Right lobe of liver (tissue), 6 donors: ENCODE measurements at regions not wholly inside any gene's neighbourhood (a gene's known extent, or its start where the extent isn't known, plus 50 kb on each side); places are given as distances from the start of the nearest gene placed in this dataset.
A peak's percentile ranks its signal among the peaks of the same experiment; 100 is the strongest.

ENCODE experiments used
- ATAC-seq, 4 donors: fragments of 200-7000 bp; cut with Tn5 transposase; one replicate each; pipeline ENCODE4 v1.9.1; 2020; ENCODE audit warnings: mild to moderate bottlenecking in 4 of 4, moderate library complexity in 4 of 4
- DNase-seq, 3 donors: peaks; one replicate each; pipeline ENCODE4 v3.0.0-alpha.2; 2020
- H3K27ac ChIP-seq, 3 donors: fragments of 200-600 bp; one replicate each; pipeline ENCODE4 v1.8.0; 2022
- H3K27me3 ChIP-seq, 2 donors: fragments of 200-600 bp; one replicate each; pipeline ENCODE4 v1.8.0; 2022
- H3K36me3 ChIP-seq, 4 donors: fragments of 200-600 bp; sonication (generic) in 1 of 4; one replicate each; pipeline versions ENCODE4 v1.5.1 to v1.8.0; 2017 to 2022; ENCODE audit warnings: control low read depth in 1 of 4
- H3K4me1 ChIP-seq, 4 donors: fragments of 200-600 bp; sonication (generic) in 1 of 4; one replicate each; pipeline versions ENCODE4 v1.5.1 to v1.8.0; 2017 to 2022; ENCODE audit warnings: control low read depth in 1 of 4
- H3K4me3 ChIP-seq, 3 donors: fragments of 200-600 bp; one replicate each; pipeline ENCODE4 v1.8.0; 2022
- H3K9me3 ChIP-seq, 4 donors: fragments of 200-600 bp; sonication (generic) in 1 of 4; one replicate each; pipeline versions ENCODE4 v1.5.1 to v1.8.0; 2017 to 2022; ENCODE audit warnings: control low read depth in 1 of 4
- CTCF ChIP-seq, 4 donors: fragments of 200-600 bp in 3 of 4; fragments of 450-650 bp in 1 of 4; IDR thresholded peaks; one replicate each; pipeline versions ENCODE4 v1.5.1 to v1.8.0; 2016 to 2022; ENCODE audit warnings: antibody characterized with exemption in 4 of 4, mild to moderate bottlenecking in 2 of 4
- POLR2A ChIP-seq: fragments of 450-650 bp; IDR thresholded peaks from one replicate; pipeline ENCODE4 v1.6.1; 2017; ENCODE audit warnings: antibody characterized with exemption, mild to moderate bottlenecking
- WGBS: methylation state at CpG from one replicate; pipeline ENCODE4 v1.1.6; 2018; ENCODE audit warnings: low coverage, low lambda C conversion rate; ENCODE audit not compliant: insufficient coverage; ENCODE audit errors: missing lambda C conversion rate; 5-methylcytosine and 5-hydroxymethylcytosine counted together
- intact Hi-C, 2 donors: fragments of 100-400 bp; cut with DNase I; formaldehyde crosslinking; loops; one replicate each; pipeline versions ENCODE4 v1.11.2 to v1.14.1; 2022
- donor health status: DM: no; HTN: yes; CAD: no.
- donor health status: DM: no; HTN: no; CAD: no.
- donor health status: DM: no; HTN: no; CAD: no.
- donor health status: DM: no; HTN: yes; CAD: no.
- donor health status: DM: no; HTN: yes; CAD: no.

- H3K9me3 ChIP-seq, result peaks cover 0 to 6% (median 4%) of the 10 kb centered on the region in 4 donors
- no peak overlapping the region for H3K4me3 ChIP-seq
- no peak for ATAC-seq
- TF ChIP-seq CTCF (IDR thresholded peaks at IDR 0.05) (no peak), POLR2A (no peak)
- DNase-seq, result no peak
- no peaks in the 10 kb centered on the region for H3K4me1 ChIP-seq
- no peak overlapping the region for H3K27ac ChIP-seq
- H3K27me3 ChIP-seq, result no peaks in the 10 kb centered on the region
- H3K36me3 ChIP-seq, result no peaks in the 10 kb centered on the region
- WGBS, result 44% methylated on average over 2 of the region's 2 CpGs
- intact Hi-C loops, result no loop called here
Observed at GRCh38 chr1:185581020-185581419, 153.2 kb upstream of the HMCN1 start.

DNA sequence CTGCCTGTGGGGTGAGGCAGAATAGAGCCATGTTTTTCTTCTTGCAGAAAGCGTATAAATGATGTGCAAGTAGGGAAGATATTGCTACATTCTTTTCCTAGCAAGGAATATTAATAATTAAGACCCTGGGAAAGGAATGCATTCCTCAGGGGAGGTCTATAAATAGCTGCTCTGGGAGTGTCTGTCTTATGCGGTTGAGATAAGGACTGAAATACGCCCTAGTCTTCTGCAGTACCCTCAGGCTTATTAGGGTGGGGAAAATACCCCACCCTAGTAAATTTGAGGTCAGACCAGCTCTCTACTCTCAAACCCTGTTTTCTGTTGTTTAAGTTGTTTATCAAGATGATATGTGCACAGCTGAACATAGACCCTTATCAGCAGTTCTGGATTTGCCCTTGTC lies 155.9 kb upstream of the HMCN1 start:
- Histone ChIP-seq H3K4me1 (peaks cover 0 to 8% (median 0%) of the 10 kb centered on the region in 4 donors), H3K27ac (no peak overlapping the region), H3K36me3 (no peaks in the 10 kb centered on the region), H3K9me3 (peaks cover 0 to 5% (median 0%) of the 10 kb centered on the region in 4 donors), H3K27me3 (no peaks in the 10 kb centered on the region), H3K4me3 (no peak overlapping the region)
- TF ChIP-seq POLR2A, result no peak
- no peak for TF ChIP-seq CTCF (IDR thresholded peaks at IDR 0.05)
- 84% methylated on average over 3 of the region's 3 CpGs for WGBS
- DNase-seq (no peak), ATAC-seq (no peak)
- intact Hi-C loops, result no loop called here

DNA sequence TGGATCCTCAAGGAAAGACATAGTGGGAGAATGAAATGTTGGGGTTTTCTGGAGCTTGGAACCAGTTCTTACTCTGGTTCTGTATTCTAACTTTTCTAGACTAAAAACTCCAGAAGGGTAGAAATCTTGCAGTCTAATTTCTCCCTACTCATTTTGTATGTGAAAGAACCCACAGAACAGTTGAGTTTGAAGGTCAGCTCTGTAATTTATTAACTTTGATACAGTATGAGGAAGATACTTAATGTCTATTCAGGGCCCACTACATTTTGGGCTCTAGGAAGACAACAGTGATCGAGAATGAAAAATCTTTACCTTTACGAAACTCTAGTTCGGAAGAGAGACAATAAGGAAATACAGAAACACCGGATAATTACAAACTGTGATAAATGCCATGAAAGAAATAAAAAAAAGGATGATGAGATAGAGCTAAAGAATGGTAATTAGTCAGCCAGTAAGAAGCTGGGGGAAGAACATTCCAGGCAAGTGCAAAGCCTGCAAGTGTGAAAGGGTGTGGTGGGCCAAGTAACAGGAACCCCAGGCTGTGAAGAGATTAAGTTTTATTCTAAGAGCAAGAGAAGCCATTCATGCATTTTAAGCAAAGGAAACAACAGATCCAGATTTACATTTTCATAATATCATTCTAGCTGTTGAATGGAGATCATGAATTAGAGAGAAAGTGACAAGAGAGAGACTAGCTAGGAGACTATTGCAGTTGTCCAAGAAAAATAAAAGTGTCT lies 159.9 kb upstream of the HMCN1 start:
- Histone ChIP-seq H3K4me1 (peaks cover 0 to 8% (median 0%) of the 10 kb centered on the region in 4 donors), H3K36me3 (no peaks in the 10 kb centered on the region), H3K27ac (no peak overlapping the region), H3K9me3 (peaks cover 0 to 3% (median 0%) of the 10 kb centered on the region in 4 donors), H3K27me3 (no peaks in the 10 kb centered on the region), H3K4me3 (no peak overlapping the region)
- TF ChIP-seq POLR2A (no peak), CTCF (IDR thresholded peaks at IDR 0.05) (no peak)
- DNase-seq, result no peak
- intact Hi-C loops, result no loop called here
- ATAC-seq, result peak in 2 of 4 donors; percentile 38 to 68
- 66% methylated on average over 4 of the region's 4 CpGs for WGBS

- Histone ChIP-seq H3K4me3 (no peak overlapping the region), H3K9me3 (peaks cover 0 to 3% (median 0%) of the 10 kb centered on the region in 4 donors), H3K27me3 (no peaks in the 10 kb centered on the region), H3K36me3 (no peaks in the 10 kb centered on the region), H3K4me1 (peaks cover 0 to 8% (median 0%) of the 10 kb centered on the region in 4 donors), H3K27ac (no peak overlapping the region)
- intact Hi-C loops, result no loop called here
- TF ChIP-seq CTCF (IDR thresholded peaks at IDR 0.05) (no peak), POLR2A (no peak)
- ATAC-seq (peak in 1 of 4 donors; percentile 7), DNase-seq (no peak)
- WGBS, result 49% methylated on average over 2 of the region's 2 CpGs
Observed at GRCh38 chr1:185573677-185574076, 160.5 kb upstream of the HMCN1 start.
